Skeletal muscle satellite cell (primary cell): ENCODE measurements at regions not wholly inside any gene's neighbourhood (a gene's known extent, or its start where the extent isn't known, plus 50 kb on each side); places are given as distances from the start of the nearest gene placed in this dataset.
A peak's percentile ranks its signal among the peaks of the same experiment; 100 is the strongest.

ENCODE experiments used
- H3K27me3 ChIP-seq: 2 replicates; pipeline ENCODE4 v1.7.0; 2013; ENCODE audit warnings: low read length; ENCODE audit not compliant: control insufficient read depth, insufficient read depth
- H3K36me3 ChIP-seq: 2 replicates; pipeline ENCODE4 v1.7.0; 2013; ENCODE audit warnings: mild to moderate bottlenecking, control low read depth, low read length; ENCODE audit not compliant: insufficient read depth
- H3K4me1 ChIP-seq: 2 replicates; pipeline ENCODE4 v1.7.0; 2013; ENCODE audit warnings: low read length; ENCODE audit not compliant: control insufficient read depth, insufficient read depth
- H3K4me2 ChIP-seq: 2 replicates; pipeline ENCODE4 v1.7.0; 2013; ENCODE audit warnings: mild to moderate bottlenecking, low read length
- H3K4me3 ChIP-seq: 2 replicates; pipeline ENCODE4 v1.7.0; 2013; ENCODE audit warnings: low read length
- H3K9ac ChIP-seq: 2 replicates; pipeline ENCODE4 v1.7.0; 2013; ENCODE audit warnings: mild to moderate bottlenecking, low read depth, low read length, moderate library complexity
- H3K9me3 ChIP-seq: replicated peaks from 2 replicates; pipeline ENCODE4 v1.7.0; 2013; ENCODE audit warnings: mild to moderate bottlenecking, control low read depth, low read length

DNA sequence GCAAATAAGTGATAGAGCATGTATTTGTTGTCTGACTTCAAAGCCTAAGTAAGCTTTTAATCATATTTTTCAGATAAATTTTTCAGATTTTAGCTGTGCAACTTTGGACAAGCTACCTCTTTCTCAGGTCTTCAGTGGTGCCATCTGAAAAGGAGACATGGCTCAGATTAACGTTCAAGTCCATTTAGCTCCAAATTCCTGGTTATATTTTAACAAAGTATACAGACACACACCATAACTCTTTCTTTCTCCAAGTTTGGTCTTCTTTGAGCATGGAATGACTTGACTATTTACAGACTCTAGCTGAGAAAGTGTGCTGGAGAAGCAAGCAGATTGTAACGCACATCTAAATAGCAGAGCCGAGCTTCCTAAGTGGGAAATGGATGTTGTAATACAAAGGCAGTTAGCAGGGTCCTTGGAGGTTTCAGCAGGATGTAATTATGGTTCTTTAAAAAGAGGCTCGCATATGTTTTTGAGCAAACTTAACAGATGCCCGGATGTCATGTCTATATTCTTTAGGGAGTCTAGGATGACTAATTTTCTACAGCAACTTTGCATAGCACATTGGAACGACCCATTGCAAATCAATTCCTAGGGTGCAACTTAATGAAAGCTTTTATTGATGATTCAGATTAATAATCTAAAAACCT is 128.1 kb upstream of the E2F8 start:
- peak overlapping the region; percentile 66 for H3K9ac ChIP-seq
- peak overlapping the region; percentile 0 for H3K4me3 ChIP-seq
- H3K4me2 ChIP-seq = peak overlapping the region; percentile 9
- no peaks in the 10 kb centered on the region for H3K27me3 ChIP-seq
- no peaks in the 10 kb centered on the region for H3K36me3 ChIP-seq
- H3K9me3 ChIP-seq = no peaks in the 10 kb centered on the region
- H3K4me1 ChIP-seq = peaks cover 99% of the 10 kb centered on the region

DNA sequence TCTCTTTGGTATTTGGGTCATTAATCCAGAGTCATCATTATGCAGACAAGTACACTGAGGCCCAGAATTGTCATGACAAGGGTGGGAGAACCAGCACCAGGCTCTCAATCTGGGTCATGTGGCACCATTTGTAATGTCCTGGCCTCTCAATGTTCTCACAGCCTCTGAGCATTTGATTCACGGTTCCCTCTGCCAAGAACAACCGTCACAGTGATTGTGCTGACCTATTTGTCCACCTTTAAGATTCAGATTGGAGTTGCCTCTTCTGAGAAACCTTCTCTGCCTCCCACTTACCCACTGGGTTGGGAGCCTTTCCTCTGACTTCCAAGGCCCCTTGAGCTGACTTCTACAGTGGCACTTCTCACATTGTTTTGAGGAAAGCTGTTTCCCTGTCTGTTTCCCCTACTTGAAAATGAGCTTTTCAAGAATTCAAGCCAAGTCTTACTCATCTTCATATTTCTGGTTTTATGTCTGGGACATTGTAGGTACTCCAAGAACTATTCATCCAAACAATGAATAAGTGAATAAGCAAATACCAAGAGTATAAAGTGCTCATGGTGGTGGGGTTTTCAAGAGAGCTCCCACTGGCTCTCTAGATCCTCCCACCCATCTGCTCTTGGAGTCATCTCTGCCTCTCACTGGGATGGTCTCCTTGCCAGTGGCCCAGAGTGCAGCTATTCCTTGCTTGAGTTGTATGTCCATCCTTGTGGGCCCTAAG is 126.4 kb upstream of the E2F8 start:
- Histone ChIP-seq H3K9ac (peak overlapping the region; percentile 73), H3K36me3 (no peaks in the 10 kb centered on the region), H3K4me1 (peaks cover 87% of the 10 kb centered on the region), H3K4me3 (peak overlapping the region; percentile 29), H3K27me3 (no peaks in the 10 kb centered on the region), H3K4me2 (peak overlapping the region; percentile 59), H3K9me3 (no peaks in the 10 kb centered on the region)

DNA sequence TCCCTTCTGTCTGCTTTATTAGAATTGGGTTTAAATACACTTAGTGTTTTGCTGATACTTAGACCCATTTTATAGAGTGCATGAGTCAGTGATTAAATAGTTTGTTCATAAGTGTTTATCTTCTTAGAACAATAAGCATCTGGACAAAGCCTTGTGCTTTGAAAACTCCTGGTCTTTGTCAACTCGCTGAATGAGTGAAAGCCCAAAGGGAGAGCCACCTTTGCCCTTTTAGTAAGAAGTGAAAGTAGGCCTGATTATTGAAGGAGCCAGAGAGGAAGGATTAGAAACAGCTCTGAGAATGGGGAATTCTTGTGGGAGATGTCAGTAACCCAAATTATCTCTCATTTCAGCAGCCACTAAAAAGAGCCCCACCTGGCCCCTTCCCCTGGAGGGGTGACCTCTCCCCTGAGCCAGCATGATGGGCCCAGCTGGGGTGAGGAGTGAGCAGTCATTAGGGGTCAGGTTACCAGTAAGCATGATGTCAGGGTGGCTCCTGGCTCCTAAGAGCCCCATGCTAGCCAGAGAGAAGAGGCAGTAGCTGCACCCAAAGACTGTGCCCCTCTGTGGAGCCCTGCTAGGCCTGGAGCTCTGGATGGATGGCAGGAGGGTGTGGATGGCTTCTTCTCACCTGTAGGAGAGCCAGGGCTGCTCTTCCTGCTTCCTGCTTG is 125.1 kb upstream of the E2F8 start:
- Histone ChIP-seq H3K4me3 (peak overlapping the region; percentile 29), H3K9ac (peak overlapping the region; percentile 73), H3K4me1 (peaks cover 74% of the 10 kb centered on the region)

DNA sequence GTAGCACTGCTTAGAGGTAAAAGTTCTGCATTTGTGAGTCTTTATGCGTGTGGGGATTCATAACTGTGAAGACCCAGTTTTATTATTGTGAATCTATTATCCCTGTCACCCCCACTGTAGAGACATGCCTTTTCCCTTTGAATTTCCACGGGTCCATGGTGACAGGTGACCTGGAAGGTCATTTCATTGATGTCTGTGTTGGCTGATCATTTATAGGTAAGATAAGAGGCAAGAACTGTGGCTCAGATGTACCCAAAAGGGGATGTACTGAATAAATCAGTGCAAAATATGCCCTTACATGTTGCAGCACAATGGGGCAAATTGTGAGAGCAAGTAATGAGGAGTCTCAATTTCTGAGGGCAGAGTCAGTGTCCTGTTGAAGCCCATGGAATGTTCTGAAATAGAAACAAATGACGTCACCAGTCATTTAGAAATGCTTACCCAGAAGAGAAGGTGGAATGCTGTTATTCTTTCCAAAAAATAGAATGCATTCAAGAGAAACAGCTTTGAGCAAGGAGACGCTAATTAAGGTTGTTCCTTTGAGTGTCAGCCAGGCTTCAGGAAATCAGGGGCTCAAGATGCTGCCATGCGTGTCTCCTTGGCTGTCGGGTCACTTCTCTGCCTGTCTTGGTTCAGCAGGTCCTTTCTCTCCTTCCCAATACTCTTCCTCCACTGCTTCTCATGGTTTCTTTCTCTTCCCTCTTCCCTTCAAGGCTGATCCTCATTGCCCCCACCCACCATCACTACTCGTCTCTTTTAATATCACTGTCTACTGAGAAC is 118.7 kb upstream of the E2F8 start:
- peak overlapping the region; percentile 60 for H3K4me2 ChIP-seq
- no peaks in the 10 kb centered on the region for H3K36me3 ChIP-seq
- H3K27me3 ChIP-seq = no peaks in the 10 kb centered on the region
- peaks cover 46% of the 10 kb centered on the region for H3K4me1 ChIP-seq
- no peaks in the 10 kb centered on the region for H3K9me3 ChIP-seq
- H3K9ac ChIP-seq = peak overlapping the region; percentile 40
- no peak overlapping the region for H3K4me3 ChIP-seq

More for the DNA sequence above, 125.1 kb upstream of the E2F8 start:
- Histone ChIP-seq H3K4me2 (peak overlapping the region; percentile 59), H3K27me3 (no peaks in the 10 kb centered on the region), H3K36me3 (no peaks in the 10 kb centered on the region), H3K9me3 (no peaks in the 10 kb centered on the region)

DNA sequence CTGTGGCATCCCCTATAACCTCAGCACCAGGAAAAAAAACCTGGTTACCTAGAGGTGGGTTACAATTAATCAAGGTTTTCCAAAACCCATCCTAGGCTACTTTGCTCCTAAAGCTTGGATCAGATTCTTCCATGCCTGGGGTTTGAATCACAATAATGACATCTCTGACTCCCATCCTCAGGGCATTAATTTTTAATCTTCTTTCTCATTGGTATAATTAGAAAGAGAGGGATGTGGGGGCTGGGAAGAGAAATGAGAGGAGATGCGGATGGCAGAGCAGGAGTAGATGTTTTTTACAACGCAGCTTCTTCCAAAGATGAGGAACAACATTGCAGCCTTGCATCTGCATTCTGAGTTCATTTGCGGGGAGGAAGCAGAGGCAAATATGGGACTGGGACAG is 117.2 kb upstream of the E2F8 start:
- Histone ChIP-seq H3K4me3 (no peak overlapping the region), H3K4me2 (no peak overlapping the region), H3K4me1 (peaks cover 50% of the 10 kb centered on the region), H3K9me3 (no peaks in the 10 kb centered on the region), H3K9ac (no peak overlapping the region), H3K36me3 (no peaks in the 10 kb centered on the region), H3K27me3 (no peaks in the 10 kb centered on the region)

DNA sequence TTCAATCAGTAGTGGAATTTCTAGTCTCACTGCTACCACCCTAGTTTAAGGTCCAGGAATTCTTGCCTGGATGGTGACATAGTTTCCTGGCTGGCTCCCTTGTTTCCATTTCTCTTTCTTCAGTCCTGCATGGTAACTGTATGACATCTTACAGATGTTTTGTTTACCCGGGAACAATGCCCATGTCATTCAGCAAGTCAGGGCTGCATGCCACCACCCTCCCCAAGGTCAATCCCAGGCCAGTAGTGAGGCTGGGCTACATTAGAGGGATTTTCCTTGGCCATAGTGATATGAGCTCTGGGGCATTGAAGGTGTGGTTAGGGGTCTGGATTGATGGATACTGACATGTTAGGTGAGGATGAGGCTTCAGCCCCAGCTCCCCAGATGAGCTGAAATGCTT is 114.9 kb upstream of the E2F8 start:
- H3K9ac ChIP-seq = no peak overlapping the region
- no peak overlapping the region for H3K4me2 ChIP-seq
- H3K27me3 ChIP-seq = no peaks in the 10 kb centered on the region
- H3K4me3 ChIP-seq = no peak overlapping the region
- peaks cover 73% of the 10 kb centered on the region for H3K4me1 ChIP-seq
- H3K9me3 ChIP-seq = no peaks in the 10 kb centered on the region
- H3K36me3 ChIP-seq = no peaks in the 10 kb centered on the region

DNA sequence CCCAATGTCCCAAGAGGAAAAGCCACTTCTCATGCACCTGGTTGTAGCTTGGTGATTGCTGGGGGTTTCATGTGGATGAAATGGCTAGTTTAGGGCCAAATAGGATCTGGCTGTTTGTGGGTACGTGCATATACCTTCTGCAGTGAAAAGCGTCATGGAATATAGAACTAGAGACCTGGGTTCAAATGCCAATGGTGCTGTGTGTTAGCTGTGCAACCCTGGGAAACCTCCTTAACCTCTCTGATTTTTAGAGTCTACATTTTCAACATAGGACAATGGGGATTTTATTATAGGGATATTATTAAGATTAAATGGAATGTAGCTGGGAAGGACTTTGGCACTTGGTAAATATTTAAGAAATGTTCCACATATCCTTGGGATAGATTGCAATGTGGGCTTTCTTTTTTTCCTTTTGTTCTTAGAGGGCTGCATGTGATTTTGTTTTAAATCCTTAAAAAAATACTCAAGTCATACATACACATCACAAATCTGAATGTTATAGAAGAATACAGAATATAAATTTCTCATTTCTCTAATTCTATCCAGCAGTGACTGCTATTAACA is 112.6 kb upstream of the E2F8 start:
- Histone ChIP-seq H3K27me3 (no peaks in the 10 kb centered on the region), H3K4me2 (peak overlapping the region; percentile 79), H3K4me1 (peaks cover 73% of the 10 kb centered on the region), H3K4me3 (peak overlapping the region; percentile 63), H3K9ac (peak overlapping the region; percentile 72), H3K9me3 (no peaks in the 10 kb centered on the region), H3K36me3 (no peaks in the 10 kb centered on the region)

DNA sequence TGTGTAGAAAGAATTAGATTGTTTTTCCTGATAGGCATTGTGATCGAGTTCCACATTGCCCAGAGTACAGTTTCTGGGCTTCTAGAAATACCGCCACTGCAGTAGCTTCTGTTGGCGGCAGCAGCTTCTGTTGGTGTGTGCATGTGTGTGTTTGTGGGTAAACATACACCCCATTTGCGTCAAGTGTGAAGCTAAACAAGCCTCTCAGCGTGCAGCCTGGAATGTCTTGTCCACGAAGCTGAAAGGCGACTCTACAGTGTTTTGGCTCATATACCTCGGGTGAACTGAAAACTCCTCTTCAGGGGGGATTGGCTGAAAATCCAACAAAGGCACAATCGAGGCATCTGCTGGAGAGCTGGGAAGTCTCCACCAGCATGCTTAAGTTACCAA is 112.0 kb upstream of the E2F8 start:
- H3K36me3 ChIP-seq = no peaks in the 10 kb centered on the region
- H3K27me3 ChIP-seq = no peaks in the 10 kb centered on the region
- H3K9me3 ChIP-seq = no peaks in the 10 kb centered on the region
- peak overlapping the region; percentile 72 for H3K9ac ChIP-seq
- peak overlapping the region; percentile 63 for H3K4me3 ChIP-seq
- H3K4me2 ChIP-seq = peak overlapping the region; percentile 79
- peaks cover 78% of the 10 kb centered on the region for H3K4me1 ChIP-seq

DNA sequence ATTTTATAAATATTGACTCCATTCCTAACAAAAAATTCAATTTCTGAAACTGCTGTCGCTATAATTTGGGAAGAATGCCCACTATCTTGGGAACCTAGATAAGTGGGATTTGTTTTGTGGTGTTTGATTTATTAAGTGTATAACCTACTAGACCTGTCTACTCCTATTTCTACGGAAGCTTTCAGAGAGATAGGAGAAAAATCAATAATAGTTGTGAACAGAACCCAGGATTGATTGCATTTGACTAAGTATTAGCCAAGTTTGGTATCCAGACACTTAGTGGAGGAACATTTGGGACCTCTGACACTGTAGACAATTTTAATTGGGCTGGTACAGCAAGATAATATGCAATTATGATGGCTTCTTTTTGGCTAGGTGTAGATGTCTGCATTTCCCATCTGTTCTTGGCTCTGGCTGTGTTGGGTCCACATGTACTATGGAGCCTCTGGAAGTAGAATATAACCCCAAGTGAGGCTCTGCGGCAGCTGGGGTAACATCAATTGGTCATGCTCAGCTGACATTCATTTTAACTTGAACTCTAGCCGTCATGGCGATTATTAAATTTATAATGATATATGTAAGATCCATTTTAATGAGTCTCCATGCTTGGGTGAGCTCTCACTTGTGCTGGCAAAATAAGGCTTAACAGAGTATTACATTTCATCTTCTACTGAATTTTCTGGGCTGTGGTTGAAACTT is 111.5 kb upstream of the E2F8 start:
- Histone ChIP-seq H3K36me3 (no peaks in the 10 kb centered on the region), H3K9me3 (no peaks in the 10 kb centered on the region), H3K4me3 (peak overlapping the region; percentile 63), H3K27me3 (no peaks in the 10 kb centered on the region), H3K4me1 (peaks cover 84% of the 10 kb centered on the region), H3K4me2 (peak overlapping the region; percentile 79), H3K9ac (peak overlapping the region; percentile 72)

DNA sequence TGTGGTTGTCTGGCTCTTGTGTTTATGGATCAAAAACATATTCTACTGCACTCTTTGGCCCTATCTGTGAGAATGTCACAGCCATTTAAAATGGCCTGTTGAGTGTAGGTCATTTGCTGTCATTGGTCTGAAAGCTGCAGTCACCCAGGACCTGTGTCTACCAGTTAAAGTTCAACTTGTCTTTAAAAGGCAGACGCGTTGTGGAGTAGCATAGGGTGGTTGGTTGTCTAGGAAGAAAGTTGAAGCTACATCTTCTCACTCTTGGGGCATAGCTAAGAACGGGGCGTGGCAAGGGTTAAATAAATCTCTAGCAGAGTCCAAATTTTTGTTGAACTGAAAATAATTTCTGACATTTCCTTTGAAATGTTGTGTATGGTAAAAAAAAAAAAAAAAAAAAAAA is 110.7 kb upstream of the E2F8 start:
- peak overlapping the region; percentile 72 for H3K9ac ChIP-seq
- H3K4me3 ChIP-seq = peak overlapping the region; percentile 63
- peak overlapping the region; percentile 79 for H3K4me2 ChIP-seq
- peaks cover 90% of the 10 kb centered on the region for H3K4me1 ChIP-seq
- H3K9me3 ChIP-seq = no peaks in the 10 kb centered on the region
- H3K36me3 ChIP-seq = no peaks in the 10 kb centered on the region
- H3K27me3 ChIP-seq = no peaks in the 10 kb centered on the region
